Psoas muscle (tissue), 7 donors: ENCODE measurements at regions not wholly inside any gene's neighbourhood (a gene's known extent, or its start where the extent isn't known, plus 50 kb on each side); places are given as distances from the start of the nearest gene placed in this dataset.

Experiments
- ATAC-seq, 4 donors: fragments of 200-7000 bp; cut with Tn5 transposase; one replicate each; pipeline ENCODE4 v1.9.1; 2020; ENCODE audit warnings: moderate library complexity in 3 of 4, mild to moderate bottlenecking in 2 of 4
- DNase-seq, 2 donors: peaks; one replicate each; pipeline ENCODE4 v3.0.0-alpha.2; 2020
- H3K27ac ChIP-seq: fragments of 200-600 bp; one replicate; pipeline ENCODE4 v1.8.0; 2022
- H3K27me3 ChIP-seq, 3 donors: fragments of 200-600 bp in 1 of 3; one replicate each; pipeline versions ENCODE4 v1.6.1 to v1.8.0; 2013 to 2022; ENCODE audit warnings: low read length in 2 of 3, mild to moderate bottlenecking in 2 of 3, moderate library complexity in 1 of 3; ENCODE audit not compliant: insufficient read depth in 3 of 3
- H3K36me3 ChIP-seq, 2 donors: fragments of 200-600 bp in 1 of 2; one replicate each; pipeline versions ENCODE4 v1.6.1 to v1.8.0; 2013 to 2022; ENCODE audit warnings: low read depth in 1 of 2, mild to moderate bottlenecking in 1 of 2, moderate library complexity in 1 of 2; ENCODE audit not compliant: insufficient read depth in 1 of 2
- H3K4me1 ChIP-seq: fragments of 200-600 bp; one replicate; pipeline ENCODE4 v1.8.0; 2022
- H3K4me3 ChIP-seq: fragments of 200-600 bp; one replicate; pipeline ENCODE4 v1.8.0; 2022; ENCODE audit warnings: mild to moderate bottlenecking
- H3K9me3 ChIP-seq: fragments of 200-600 bp; one replicate; pipeline ENCODE4 v1.8.0; 2022
- WGBS, 3 donors: extraction: QIAGEN DNeasy Blood & Tissue Kit; methylation state at CpG; one replicate each; pipeline versions ENCODE4 v1.1.6 to v1.1.7; 2013; 5-methylcytosine and 5-hydroxymethylcytosine counted together
- intact Hi-C, 2 donors: fragments of 100-400 bp; cut with DNase I; formaldehyde crosslinking; loops; one replicate each; pipeline versions ENCODE4 v1.11.0 to v1.14.2; 2022
- TF ChIP-seq, protein P1 (sequence below): fragments of 200-600 bp; IDR thresholded peaks from one replicate; pipeline ENCODE4 v1.8.0; 2022; ENCODE audit warnings: antibody characterized with exemption
- donor health status: healthy with polysubstance abuse.
- donor health status: DM: no; HTN: no; CAD: no; lungs with moderate emphysema.
- donor health status: Bipolar disorder and iron deficiency.
- donor health status: healthy.
- donor health status: DM: yes; HTN: yes; CAD: no.
- donor health status: DM: no; HTN: no; CAD: no.
- donor health status: DM: yes; HTN: yes; CAD: no.

DNA sequence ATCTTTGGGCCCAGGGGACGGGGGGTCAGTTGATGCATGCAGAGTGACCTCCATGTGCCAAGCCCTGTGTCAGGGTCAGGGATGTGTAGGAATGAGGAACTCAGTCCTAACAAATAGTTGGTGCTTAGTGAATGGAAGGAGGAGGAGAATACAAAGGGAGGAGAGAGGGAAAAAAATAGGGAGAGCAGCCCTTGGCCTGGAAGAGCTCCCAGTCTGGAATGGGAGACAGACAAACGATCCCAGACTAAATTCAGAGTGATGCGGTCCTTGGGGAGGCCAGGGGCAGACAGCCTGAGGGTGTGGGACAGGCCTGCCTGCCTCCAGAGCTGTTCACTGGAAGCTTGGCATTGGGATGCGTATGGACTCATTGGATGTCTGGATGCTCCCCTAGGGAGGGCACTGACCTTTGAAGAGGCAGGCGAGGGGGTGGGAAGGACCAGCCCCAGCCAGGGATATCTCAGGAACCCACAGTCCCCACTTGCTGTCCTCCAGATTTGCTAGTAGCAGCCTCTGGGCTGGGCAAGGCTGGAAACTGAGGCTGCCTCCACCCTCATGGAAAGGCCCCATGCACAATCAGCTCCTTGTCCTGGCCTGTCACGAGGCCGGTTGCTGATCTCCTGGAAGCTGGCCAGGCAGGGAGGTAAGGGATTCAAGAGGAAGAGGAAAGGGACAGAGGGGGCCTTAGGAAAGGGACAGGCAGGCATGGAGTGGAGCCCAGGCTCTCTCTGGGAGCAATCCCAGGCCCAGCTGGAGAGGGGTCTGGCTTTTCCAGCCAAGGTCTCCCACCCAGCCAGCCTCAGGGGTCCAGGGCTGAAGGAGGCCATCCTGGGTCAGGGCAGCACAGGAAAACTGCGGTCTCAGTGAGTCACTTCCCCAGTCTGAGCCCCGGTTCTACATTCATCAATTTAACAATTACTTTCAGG, 69.0 kb upstream of the GGTA1 start:
- peak overlapping the region; percentile 68 for H3K4me3 ChIP-seq
- H3K4me1 ChIP-seq, result peaks cover 57% of the 10 kb centered on the region
- DNase-seq (peak; percentile 49 to 65), ATAC-seq (peak in 3 of 4 donors; percentile 7 to 14 (median 11))
- TF ChIP-seq, protein P1, sequence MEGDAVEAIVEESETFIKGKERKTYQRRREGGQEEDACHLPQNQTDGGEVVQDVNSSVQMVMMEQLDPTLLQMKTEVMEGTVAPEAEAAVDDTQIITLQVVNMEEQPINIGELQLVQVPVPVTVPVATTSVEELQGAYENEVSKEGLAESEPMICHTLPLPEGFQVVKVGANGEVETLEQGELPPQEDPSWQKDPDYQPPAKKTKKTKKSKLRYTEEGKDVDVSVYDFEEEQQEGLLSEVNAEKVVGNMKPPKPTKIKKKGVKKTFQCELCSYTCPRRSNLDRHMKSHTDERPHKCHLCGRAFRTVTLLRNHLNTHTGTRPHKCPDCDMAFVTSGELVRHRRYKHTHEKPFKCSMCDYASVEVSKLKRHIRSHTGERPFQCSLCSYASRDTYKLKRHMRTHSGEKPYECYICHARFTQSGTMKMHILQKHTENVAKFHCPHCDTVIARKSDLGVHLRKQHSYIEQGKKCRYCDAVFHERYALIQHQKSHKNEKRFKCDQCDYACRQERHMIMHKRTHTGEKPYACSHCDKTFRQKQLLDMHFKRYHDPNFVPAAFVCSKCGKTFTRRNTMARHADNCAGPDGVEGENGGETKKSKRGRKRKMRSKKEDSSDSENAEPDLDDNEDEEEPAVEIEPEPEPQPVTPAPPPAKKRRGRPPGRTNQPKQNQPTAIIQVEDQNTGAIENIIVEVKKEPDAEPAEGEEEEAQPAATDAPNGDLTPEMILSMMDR, result no peak
- H3K9me3 ChIP-seq, result no peaks in the 10 kb centered on the region
- peak overlapping the region; percentile 95 for H3K27ac ChIP-seq
- intact Hi-C loops, result no loop called here
- peaks cover 0 to 3% of the 10 kb centered on the region in 2 donors for H3K36me3 ChIP-seq
- H3K27me3 ChIP-seq, result no peaks in the 10 kb centered on the region
- 20 to 26% (median 20%) methylated on average over 9 of the region's 9 CpGs for whole genome bisulfite sequencing, 3 donors

DNA sequence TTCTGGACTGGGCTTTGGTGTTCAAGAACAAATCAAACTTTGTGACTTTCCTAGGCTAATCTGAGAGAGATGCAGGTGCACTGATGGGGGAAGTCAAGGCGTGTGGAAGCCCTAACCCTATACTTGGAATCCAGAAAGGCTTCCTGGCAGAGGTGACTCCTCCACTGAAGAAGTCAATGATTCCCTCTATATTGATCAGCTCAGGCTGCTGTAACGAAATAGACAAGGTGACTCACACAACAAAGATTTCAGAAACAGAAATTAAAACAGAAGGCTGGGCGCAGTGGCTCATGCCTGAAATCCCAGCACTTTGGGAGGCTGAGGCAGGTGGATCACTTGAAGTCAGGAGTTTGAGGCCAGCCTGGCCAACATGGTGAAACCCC, 69.6 kb upstream of the GGTA1 start:
- intact Hi-C loops, result no loop called here
- H3K27me3 ChIP-seq, result no peaks in the 10 kb centered on the region
- H3K4me1 ChIP-seq, result peaks cover 62% of the 10 kb centered on the region
- TF ChIP-seq, protein P1, result no peak
- no peak for ATAC-seq
- H3K27ac ChIP-seq, result peak overlapping the region; percentile 95
- WGBS, 3 donors, result 75 to 88% (median 79%) methylated on average over 3 of the region's 3 CpGs
- H3K9me3 ChIP-seq, result no peaks in the 10 kb centered on the region
- DNase-seq, result no peak
- H3K36me3 ChIP-seq, result peaks cover 0 to 3% of the 10 kb centered on the region in 2 donors
- peak overlapping the region; percentile 68 for H3K4me3 ChIP-seq

DNA sequence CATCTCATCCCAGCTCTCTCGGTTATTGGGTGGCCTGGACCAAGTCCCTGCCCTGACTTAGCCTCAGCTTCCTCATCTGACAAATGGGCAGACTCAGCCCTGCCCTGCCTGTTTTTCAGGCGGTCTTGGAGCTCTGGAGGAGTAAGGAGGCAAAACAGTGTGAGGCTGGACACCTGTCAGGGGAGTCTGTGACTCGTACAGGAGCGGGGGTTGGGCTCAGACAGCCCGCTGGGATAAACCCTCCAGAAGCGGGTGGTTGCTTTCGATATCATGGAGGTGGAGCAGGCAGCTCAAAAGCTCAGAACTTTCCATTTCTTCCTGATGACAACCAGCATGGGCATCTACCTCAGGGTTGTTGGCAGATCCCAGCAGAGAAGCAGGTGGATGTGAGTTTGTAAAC, 72.9 kb upstream of the GGTA1 start:
- peak overlapping the region; percentile 54 for H3K27ac ChIP-seq
- DNase-seq (peak in 1 of 2 donors; percentile 35), ATAC-seq (no peak)
- no peaks in the 10 kb centered on the region for H3K27me3 ChIP-seq
- H3K4me1 ChIP-seq, result peaks cover 68% of the 10 kb centered on the region
- 69 to 80% (median 78%) methylated on average over 7 of the region's 7 CpGs for WGBS, 3 donors
- H3K9me3 ChIP-seq, result no peaks in the 10 kb centered on the region
- no peak overlapping the region for H3K4me3 ChIP-seq
- peaks cover 0 to 3% of the 10 kb centered on the region in 2 donors for H3K36me3 ChIP-seq
- intact Hi-C loops, result no loop called here
- TF ChIP-seq, protein P1, result no peak

DNA sequence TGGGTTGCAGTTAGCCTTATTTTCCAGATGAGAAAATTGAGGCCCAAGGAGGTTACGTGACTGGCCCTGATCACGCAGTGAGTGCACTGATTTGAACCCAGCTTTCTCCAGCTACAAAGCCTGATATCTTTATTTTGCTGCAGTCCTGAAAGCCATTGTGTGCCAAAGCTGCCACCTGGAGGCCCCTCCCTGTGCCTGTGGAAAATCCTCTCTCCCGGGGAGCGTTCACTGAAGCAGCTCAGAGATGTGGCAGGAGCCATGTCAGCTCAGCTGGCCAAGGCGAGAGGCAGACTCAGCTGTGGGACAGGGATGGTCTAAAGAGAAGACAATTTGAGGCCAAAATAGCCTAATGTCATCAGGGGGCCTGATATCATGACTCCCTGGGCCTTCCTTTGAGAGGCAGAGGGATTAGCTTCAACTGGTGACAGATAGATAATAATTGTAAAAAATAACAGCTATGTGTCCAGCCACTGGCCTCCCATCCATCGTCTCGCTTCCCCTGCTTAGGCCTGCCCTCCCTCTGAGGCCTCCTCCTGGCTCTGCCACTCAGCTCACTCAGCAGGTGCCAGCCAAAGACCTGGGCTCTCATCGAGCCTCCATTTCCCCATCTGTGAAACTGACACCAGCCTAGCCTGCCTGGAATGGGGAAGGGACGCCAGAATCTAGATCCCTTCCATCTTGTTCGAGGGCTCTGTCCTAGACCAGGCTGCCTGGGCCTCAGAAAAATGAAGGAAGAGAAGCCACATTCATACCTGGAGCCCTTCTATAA, 74.3 kb upstream of the GGTA1 start:
- Histone ChIP-seq H3K27ac (peak overlapping the region; percentile 54), H3K27me3 (no peaks in the 10 kb centered on the region), H3K9me3 (no peaks in the 10 kb centered on the region), H3K4me3 (no peak overlapping the region), H3K4me1 (peaks cover 62% of the 10 kb centered on the region), H3K36me3 (peaks cover 0 to 3% of the 10 kb centered on the region in 2 donors)
- intact Hi-C loops, result no loop called here
- DNase-seq (peak in 1 of 2 donors; percentile 61), ATAC-seq (peak; percentile 53 to 70 (median 62))
- 54 to 60% (median 55%) methylated on average over 10 of the region's 10 CpGs for WGBS, 3 donors
- TF ChIP-seq, protein P1, result peak; percentile 12
